Astrocyte of the cerebellum (primary cell): ENCODE measurements at regions not wholly inside any gene's neighbourhood (a gene's known extent, or its start where the extent isn't known, plus 50 kb on each side); places are given as distances from the start of the nearest gene placed in this dataset.
A peak's percentile ranks its signal among the peaks of the same experiment; 100 is the strongest.

Experiments
- DNase-seq: peaks from one replicate; pipeline ENCODE4 v3.0.0-alpha.2; 2011; ENCODE audit warnings: low read depth
- H3K4me3 ChIP-seq: 2 replicates; pipeline ENCODE4 v1.5.1; 2011; ENCODE audit warnings: mild to moderate bottlenecking, low read depth, low read length, moderate library complexity
- CTCF ChIP-seq: IDR thresholded peaks from 2 replicates; pipeline ENCODE4 v1.5.1; 2012; ENCODE audit warnings: low read length, low read depth, moderate library complexity, mild to moderate bottlenecking; ENCODE audit errors: missing control alignments
- in situ Hi-C: cut with HindIII; loops from 2 replicates; pipeline ENCODE4 v1.10.0; 2017; ENCODE audit warnings: low sequenced_read_pairs

- no peak overlapping the region for H3K4me3 ChIP-seq
- no peak for TF ChIP-seq CTCF
- in situ Hi-C loops, result no loop called here
- DNase-seq, result no peak
Measured at GRCh38 chr7:46488607-46489006, 567.5 kb upstream of the IGFBP3 start.

- no peak for DNase-seq
- in situ Hi-C loops, result no loop called here
- TF ChIP-seq CTCF, result no peak
- no peak overlapping the region for H3K4me3 ChIP-seq
Measured at GRCh38 chr7:46486256-46487206, 565.5 kb upstream of the IGFBP3 start.

- H3K4me3 ChIP-seq, result no peak overlapping the region
- in situ Hi-C loops, result no loop called here
- peak; percentile 45 for TF ChIP-seq CTCF
- peak; percentile 46 for DNase-seq
Measured at GRCh38 chr7:46485481-46486065, 564.5 kb upstream of the IGFBP3 start.

GRCh38 chr7:46484906-46485305 is 563.8 kb upstream of the IGFBP3 start:
- no peak overlapping the region for H3K4me3 ChIP-seq
- DNase-seq, result no peak
- in situ Hi-C loops, result loop anchor here (5.0 kb wide), 1 partner anchor 103 kb away; no protein-coding TSS in a partner anchor
- TF ChIP-seq CTCF, result no peak

GRCh38 chr7:46480619-46481018 is 559.5 kb upstream of the IGFBP3 start:
- no peak overlapping the region for H3K4me3 ChIP-seq
- in situ Hi-C loops, result loop anchor here (5.0 kb wide), 1 partner anchor 98 kb away; no protein-coding TSS in a partner anchor
- no peak for DNase-seq
- no peak for TF ChIP-seq CTCF

GRCh38 chr7:46479680-46480079 is 558.6 kb upstream of the IGFBP3 start:
- no peak for DNase-seq
- no peak for TF ChIP-seq CTCF
- in situ Hi-C loops, result loop anchor here (5.0 kb wide), 1 partner anchor 97 kb away; no protein-coding TSS in a partner anchor
- H3K4me3 ChIP-seq, result no peak overlapping the region
